ENCODE measurements at regions not wholly inside any gene's neighbourhood (a gene's known extent, or its start where the extent isn't known, plus 50 kb on each side); places are given as distances from the start of the nearest gene placed in this dataset.

DNA sequence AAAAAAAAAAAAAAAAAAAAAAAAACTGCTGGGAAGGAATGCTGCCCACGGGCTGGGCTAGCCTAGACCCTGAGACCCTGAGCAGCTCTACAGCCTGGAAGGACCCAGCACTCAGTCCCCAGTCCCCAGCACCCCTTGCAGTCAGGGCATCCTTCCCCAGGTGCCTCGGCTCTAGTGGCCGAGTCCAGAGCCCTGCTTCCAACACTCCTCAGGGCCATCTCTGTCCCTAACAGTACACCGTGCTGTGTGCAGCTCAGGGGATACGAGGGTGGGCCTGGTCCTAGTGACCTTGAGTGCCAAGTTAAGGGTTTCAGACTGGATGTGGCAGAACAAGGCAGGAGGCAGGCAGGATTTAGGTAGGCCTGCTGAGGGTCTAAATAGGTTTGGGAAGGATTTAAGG is 50.2 kb upstream of the LRP8 start:
- no peaks in the 10 kb centered on the region for H3K9me3 Mint-ChIP-seq (ENCODE audit: low read depth)
- H3K4me3 Mint-ChIP-seq (ENCODE audit: low read depth), result no peak overlapping the region
- DNase-seq (ENCODE audit: low spot score, unreplicated experiment), result no peak
- H3K4me1 Mint-ChIP-seq (ENCODE audit: low read depth), result peaks cover 5% of the 10 kb centered on the region
- H3K27me3 Mint-ChIP-seq, result peaks cover 32% of the 10 kb centered on the region
- TF ChIP-seq CTCF (IDR thresholded peaks at IDR 0.05; ENCODE audit: unreplicated experiment), result no peak
- H3K27ac Mint-ChIP-seq, result no peak overlapping the region
- H3K36me3 Mint-ChIP-seq (ENCODE audit: insufficient read depth), result no peaks in the 10 kb centered on the region

- Mint-ChIP-seq H3K27ac (no peak overlapping the region), H3K9me3 (ENCODE audit: low read depth) (no peaks in the 10 kb centered on the region), H3K4me3 (ENCODE audit: low read depth) (no peak overlapping the region), H3K4me1 (ENCODE audit: low read depth) (peaks cover 5% of the 10 kb centered on the region), H3K27me3 (peaks cover 28% of the 10 kb centered on the region), H3K36me3 (ENCODE audit: insufficient read depth) (no peaks in the 10 kb centered on the region)
- no peak for DNase-seq (ENCODE audit: low spot score, unreplicated experiment)
- no peak for TF ChIP-seq CTCF (IDR thresholded peaks at IDR 0.05; ENCODE audit: unreplicated experiment)
Measured at GRCh38 chr1:53378932-53379661, 51.2 kb upstream of the LRP8 start.

DNA sequence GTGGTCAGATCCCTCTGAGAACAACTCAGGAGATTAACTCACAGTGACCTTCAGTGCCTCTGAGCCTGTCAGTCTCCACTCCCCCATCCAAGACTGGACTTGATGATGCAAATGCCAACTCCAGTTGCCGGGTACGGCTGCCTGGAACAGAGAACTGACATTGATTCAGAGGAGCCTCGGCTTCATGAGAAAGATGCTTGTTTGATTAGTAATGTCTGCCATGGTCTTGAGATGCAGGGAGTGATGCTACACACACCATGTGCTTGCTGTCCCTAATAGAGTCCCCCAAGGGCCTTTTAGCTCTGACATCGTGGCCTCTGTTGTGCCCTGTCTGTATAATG is 51.8 kb upstream of the LRP8 start:
- H3K36me3 Mint-ChIP-seq (ENCODE audit: insufficient read depth), result no peaks in the 10 kb centered on the region
- no peaks in the 10 kb centered on the region for H3K9me3 Mint-ChIP-seq (ENCODE audit: low read depth)
- H3K27me3 Mint-ChIP-seq, result peaks cover 28% of the 10 kb centered on the region
- no peak overlapping the region for H3K4me3 Mint-ChIP-seq (ENCODE audit: low read depth)
- TF ChIP-seq CTCF (IDR thresholded peaks at IDR 0.05; ENCODE audit: unreplicated experiment), result no peak
- H3K27ac Mint-ChIP-seq, result no peak overlapping the region
- no peak for DNase-seq (ENCODE audit: low spot score, unreplicated experiment)
- peaks cover 5% of the 10 kb centered on the region for H3K4me1 Mint-ChIP-seq (ENCODE audit: low read depth)

DNA sequence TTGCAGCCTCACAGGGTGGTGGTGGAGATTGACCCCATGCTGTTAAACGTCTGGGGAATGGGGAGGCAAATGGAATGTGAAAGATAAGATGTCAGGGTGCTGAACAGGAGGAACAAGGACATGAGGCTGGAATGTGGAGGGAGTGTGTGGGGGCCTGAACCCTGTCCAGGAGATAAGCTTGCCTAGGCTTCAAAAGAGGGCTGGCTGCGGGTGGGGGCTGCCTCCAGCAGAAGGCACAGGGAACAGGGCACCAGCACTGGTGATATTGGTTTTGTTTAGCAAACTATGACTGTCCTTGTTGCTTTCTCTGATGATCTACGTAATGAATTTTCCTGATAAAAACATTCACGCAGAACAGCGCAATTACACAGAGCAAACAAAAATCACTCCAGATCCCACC is 52.4 kb upstream of the LRP8 start:
- peaks cover 30% of the 10 kb centered on the region for H3K27me3 Mint-ChIP-seq
- TF ChIP-seq CTCF (IDR thresholded peaks at IDR 0.05; ENCODE audit: unreplicated experiment), result no peak
- no peak for DNase-seq (ENCODE audit: low spot score, unreplicated experiment)
- H3K4me1 Mint-ChIP-seq (ENCODE audit: low read depth), result peaks cover 3% of the 10 kb centered on the region
- no peak overlapping the region for H3K4me3 Mint-ChIP-seq (ENCODE audit: low read depth)
- no peak overlapping the region for H3K27ac Mint-ChIP-seq
- H3K36me3 Mint-ChIP-seq (ENCODE audit: insufficient read depth), result no peaks in the 10 kb centered on the region
- H3K9me3 Mint-ChIP-seq (ENCODE audit: low read depth), result no peaks in the 10 kb centered on the region

- TF ChIP-seq CTCF (IDR thresholded peaks at IDR 0.05; ENCODE audit: unreplicated experiment), result no peak
- Mint-ChIP-seq H3K4me3 (ENCODE audit: low read depth) (no peak overlapping the region), H3K9me3 (ENCODE audit: low read depth) (peaks cover 3% of the 10 kb centered on the region), H3K27ac (no peak overlapping the region), H3K36me3 (ENCODE audit: insufficient read depth) (no peaks in the 10 kb centered on the region), H3K4me1 (ENCODE audit: low read depth) (peaks cover 3% of the 10 kb centered on the region), H3K27me3 (peaks cover 27% of the 10 kb centered on the region)
- DNase-seq (ENCODE audit: low spot score, unreplicated experiment), result no peak
Measured at GRCh38 chr1:53381790-53382401, 54.0 kb upstream of the LRP8 start.

Data from progenitor cell of endocrine pancreas (in vitro differentiated cells).